ENCODE measurements at regions not wholly inside any gene's neighbourhood (a gene's known extent, or its start where the extent isn't known, plus 50 kb on each side); places are given as distances from the start of the nearest gene placed in this dataset.

DNA sequence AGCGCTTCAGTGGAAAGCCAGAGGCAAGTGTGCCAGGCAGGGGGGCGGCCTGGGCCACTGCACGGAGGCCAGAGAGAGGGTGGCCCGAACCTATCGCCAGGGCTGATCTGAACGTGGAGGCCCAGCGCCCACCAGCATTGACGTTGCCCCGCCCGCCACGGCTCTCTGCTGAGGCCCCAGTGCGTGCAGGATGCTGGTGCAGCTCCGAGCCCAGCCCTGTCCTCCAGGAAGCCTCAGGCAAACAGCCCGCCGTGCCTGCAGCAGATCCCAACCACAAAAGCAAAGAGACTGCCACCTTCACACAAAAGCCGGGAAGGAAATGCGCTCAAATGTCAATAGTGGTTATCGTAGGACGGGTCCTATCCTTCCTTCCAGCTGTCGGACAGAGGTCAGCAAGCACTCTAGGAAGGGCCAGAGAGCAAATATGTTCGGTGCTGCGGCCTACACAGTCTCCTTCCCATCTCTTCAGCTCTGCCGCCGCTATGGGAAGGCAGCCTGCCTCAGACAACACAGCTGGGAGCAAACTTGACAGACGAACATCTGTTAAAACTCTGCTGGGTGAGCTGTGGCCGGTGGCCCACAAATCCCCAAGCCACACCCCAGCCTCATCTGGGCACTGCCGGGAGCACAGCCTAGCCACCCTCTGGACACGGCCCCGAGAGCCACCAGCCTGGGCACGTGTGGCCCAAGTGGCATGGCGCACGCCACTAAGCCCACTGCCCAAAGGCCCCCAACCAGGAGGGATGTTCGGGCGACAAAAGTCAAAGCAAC lies 146.2 kb downstream of the CRYBB2 start:
- DNase-seq (ENCODE audit: low read depth in 4 of 4, low spot score in 2 of 4) = no peak

DNA sequence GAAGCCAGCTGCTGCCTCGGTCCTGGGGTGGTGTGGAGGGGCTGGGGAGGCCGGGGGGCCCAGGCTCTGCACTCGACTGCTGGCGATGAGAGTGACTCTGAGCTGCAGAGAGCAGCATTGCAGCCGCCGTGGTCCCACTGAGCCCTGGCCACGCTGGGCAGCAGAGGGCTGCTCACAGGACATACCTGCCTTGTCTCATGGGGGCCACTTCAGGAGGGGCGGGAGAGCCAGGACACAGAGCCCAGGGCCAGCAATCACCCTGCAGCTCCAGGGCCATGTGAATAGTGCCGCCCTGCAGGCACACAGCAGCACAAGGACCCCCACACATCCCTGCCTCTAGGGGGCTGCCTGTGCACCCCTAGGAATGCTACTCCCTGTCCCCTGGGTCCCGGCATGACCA lies 147.0 kb downstream of the CRYBB2 start:
- DNase-seq (ENCODE audit: low read depth in 4 of 4, low spot score in 2 of 4) = no peak

DNA sequence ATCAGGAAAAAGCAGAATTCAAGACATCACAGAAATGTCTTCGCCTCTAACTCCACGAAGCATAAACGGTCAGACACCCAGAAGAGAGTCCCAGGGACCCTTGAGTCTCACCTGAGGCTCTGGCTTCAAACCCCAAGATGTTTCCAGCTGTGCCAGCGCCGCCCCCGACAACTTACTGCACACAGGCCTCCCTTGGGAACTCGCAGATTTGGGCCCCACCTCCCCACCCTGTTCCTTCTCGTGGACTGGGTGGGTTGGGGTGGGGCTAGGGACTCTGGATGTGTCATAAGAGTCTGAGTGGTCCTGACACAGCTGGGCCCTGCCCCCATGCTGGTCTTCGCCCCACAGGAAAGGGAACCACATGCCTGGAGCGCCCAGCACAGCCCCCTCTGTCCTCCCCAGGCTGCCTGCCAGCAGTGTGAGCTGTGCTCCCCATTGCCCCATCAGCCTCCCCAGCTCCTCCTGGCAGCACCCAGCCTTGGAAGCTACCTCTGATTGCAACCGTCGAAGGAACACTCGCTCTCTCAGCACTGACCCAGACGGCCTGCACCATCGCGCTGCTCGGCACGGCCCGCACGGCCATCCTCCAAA lies 147.5 kb downstream of the CRYBB2 start:
- no peak for DNase-seq (ENCODE audit: low read depth in 4 of 4, low spot score in 2 of 4)

DNA sequence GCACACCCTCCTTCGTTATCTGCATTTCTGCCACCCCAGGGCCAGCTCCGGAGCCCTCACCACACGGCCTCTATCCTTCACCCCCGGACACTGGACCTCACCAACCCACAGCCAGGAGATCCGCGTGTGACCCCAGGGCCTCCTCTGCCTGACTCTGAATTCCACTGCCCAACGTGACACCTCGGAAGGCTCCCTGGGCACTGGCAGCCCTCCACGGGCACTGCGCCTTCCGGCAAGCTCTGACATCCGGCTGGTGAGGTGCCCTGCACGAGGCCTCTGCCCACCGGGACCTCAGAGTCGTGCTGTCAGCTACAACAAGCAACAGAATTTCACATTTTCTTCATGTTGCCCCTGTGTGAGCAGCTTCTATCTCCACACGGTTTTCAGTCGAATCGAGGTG lies 148.3 kb downstream of the CRYBB2 start:
- DNase-seq (ENCODE audit: low read depth in 4 of 4, low spot score in 2 of 4) = no peak

DNA sequence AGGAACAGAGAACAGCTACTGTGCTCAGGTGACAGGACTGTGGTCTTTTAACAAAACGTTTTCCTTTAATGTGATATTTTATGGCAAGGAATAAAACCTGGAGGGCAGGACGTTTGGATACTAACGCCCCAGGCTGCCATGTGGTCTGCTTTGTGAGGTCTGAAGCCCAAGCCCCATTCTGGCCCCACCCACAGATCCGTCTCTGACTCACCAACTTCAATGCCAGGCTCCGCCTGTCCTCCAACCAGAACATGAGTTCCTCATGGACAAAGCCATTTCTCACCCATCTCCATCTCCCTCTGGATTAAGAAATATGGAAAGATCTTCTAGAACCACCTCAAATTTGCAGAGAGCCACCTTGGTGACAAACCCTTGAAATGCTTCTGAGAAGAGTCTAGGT lies 148.8 kb downstream of the CRYBB2 start:
- DNase-seq (ENCODE audit: low read depth in 4 of 4, low spot score in 2 of 4) = no peak

DNA sequence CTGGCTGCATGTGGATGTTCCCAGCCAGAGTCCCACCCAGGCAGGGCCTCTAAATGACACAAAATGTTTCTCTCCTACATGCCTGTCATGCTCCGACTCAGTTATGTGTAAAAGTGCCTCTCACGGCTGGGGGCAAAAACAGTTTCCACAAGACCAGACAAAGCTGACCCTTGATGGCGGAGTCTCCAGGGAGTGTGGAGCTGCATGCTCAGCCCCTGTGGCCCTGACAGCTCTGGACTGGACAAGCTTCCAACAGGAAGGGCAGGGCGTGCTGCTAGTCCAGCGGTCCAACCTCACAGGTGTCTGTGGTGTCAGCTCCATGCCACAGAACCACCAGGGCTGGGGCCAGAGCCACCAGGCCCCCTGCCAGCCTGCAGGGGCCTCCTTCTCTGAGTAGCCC lies 149.6 kb downstream of the CRYBB2 start:
- DNase-seq (ENCODE audit: low read depth in 4 of 4, low spot score in 2 of 4) = no peak

DNA sequence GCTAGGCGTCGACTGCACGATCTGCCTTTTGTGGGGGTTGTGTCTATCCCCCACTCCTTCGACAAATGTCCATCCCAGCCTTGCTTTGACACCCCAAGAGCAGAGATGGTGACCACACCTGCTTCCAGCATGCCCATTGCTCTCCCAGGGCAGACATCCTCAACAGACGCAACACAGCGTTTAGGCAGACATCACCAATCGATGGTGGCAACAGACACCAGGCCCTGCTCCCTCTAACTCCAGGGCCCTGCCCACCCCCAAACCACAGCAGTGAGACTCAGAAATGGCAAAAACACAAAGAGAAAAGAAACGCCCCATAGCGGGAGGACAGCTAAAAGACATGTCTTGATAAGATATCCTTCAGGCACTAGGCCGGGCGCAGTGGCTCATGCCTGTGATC lies 150.9 kb downstream of the CRYBB2 start:
- no peak for DNase-seq (ENCODE audit: low read depth in 4 of 4, low spot score in 2 of 4)

DNA sequence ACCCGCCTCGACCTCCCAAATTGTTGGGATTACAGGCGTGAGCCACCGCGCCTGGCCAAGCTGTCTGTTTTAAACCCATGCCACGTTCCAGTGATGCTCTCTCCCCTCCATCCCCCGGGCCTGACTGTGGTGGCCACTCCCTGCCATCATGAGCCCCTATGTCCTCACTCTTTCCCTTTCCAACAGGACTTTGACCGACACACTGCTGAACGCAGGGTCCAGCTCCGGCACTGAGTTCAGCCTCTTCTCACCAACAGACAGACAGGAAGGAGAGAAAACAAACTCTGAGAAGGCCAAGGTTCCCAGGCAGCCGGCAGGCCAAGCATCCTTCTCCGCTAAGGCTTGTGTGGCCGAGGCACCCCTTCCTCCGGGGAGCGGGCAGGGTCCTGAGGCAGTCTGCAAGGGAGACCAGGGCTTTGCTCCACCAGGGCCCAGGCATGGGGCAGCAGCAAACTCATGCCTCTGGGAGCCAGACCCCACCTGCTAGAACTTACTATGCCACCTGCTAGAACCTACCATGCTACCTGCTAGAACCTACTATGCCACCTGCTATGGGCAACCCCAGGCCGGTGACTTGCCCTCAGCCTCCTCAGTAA lies 152.7 kb downstream of the CRYBB2 start:
- DNase-seq (ENCODE audit: low read depth in 4 of 4, low spot score in 2 of 4) = no peak

DNA sequence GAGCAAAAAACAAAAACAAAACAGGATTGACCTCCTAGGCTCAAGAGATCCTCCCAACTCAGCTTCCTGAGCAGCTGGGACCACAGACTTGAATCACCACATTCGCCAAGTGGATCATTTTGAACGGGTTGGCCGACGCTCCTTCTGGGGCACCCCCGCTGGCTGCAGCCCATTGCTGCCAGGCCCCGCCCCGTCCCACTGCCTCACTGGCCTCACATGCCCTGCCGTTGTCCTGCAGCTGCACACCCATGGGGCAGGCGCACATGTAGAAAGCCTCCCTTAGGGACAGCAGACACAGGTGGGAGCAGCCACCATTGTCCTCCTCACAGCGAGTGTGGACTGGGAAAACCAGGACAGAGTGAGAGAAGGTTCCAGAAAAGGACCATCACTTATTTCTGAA lies 154.5 kb downstream of the CRYBB2 start:
- DNase-seq (ENCODE audit: low read depth in 4 of 4, low spot score in 2 of 4) = no peak

DNA sequence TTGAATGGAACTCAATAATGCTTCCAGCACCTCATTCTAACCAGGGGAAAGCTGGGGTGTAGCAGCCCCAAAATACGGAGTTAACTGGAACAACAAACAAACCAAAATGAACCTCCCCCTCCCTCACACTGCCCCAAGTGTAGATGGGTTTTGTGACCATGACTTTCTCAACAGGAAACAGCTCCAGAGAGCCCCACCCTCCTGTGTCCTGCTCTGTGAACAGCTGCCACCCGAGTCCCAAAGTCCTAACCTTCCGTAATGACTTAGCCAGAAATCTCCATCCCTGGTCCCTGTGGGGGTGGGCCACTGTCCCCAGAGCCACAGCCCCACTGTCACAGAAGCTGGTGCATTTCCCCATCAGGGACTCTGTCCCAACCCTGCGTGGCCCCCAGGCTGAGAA lies 155.4 kb downstream of the CRYBB2 start:
- DNase-seq (ENCODE audit: low read depth in 4 of 4, low spot score in 2 of 4) = no peak

DNA sequence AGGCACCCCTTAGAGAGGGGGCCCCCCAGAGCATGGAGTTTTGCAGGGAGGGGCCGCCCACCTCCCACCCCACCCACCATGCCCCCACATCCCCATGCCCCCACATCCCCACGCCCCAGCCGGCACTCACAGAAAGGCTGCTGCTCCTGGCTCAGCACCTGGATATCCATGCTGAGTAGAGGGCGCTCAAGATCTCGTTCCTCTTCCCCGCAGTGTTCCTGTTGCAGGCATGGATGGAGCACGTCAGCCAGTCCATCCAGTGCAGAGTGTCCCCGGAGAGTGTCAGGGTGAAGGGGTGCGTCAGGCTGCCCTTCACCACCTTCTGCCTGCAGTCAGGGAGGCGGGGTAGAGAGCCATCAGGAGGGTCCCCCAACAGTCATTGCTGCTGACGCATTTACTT lies 156.2 kb downstream of the CRYBB2 start:
- no peak for DNase-seq (ENCODE audit: low read depth in 4 of 4, low spot score in 2 of 4)

DNA sequence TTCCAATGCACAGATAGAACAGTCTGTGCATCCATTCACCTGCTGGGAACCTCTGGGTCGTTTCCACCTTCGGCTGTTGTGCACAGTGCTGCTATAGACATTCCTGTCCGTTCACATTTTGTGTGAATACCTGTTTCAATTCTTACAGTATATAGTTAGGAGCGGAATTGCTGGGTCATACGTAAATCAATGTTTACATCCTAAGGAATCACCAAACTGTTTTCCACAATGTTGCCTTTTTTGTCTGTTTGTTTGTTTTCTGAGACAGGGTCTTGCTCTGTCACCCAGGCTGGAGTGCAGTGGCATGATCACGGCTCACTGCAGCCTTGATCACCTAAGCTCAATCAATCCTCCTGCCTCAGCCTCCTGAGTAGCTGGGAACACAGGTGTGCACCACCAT lies 158.3 kb downstream of the CRYBB2 start:
- no peak for DNase-seq (ENCODE audit: low read depth in 4 of 4, low spot score in 2 of 4)

DNA sequence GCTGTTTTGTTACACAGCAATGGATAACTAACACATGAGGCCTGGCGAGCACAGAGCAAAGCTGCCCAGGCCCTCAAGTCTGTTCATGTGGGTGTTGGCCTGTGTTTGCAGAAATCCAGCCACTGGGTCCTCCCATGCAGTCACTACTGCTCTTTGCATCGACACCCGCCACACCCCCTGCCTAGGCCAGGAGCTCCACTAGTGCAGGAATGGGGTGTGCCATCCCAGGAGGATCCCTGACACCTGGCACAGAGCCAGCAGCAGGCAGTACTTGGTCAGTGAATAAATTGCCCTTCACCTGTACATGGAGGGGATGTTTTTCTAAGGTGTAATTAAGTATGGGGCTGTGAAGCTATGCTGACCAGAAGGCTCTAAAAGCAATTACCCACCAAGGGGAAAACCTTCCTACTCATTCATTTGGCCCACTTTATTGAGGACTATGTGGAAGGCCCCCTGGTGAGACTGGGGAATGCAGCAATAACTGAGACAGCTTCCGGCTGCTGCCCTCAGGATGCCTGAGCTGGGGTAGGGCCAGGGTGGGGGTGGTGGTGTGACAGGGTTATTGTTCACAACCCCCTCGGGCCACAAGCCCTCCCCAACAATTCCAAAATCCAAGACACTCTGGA lies 160.8 kb downstream of the CRYBB2 start:
- DNase-seq (ENCODE audit: low read depth in 4 of 4, low spot score in 2 of 4) = no peak

DNA sequence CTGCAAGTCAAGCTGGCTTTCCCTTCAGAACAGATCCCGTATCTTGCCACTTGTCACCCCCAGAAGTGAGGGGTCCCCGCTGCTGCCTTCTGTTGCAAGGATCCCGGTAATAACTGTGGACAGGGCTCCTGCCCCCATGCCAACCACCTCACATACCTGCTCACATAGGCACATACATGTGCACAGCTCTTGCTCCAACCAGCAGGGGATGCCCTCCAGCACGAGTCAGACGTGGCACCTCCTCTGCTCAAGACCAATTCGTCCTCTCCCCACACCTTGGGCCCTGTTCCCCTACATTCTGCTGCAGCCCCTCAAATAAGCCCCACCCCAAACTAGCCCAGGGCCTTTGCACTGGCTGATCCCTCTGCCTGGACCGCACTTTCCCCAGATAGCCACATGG lies 163.3 kb downstream of the CRYBB2 start:
- DNase-seq (ENCODE audit: low read depth in 4 of 4, low spot score in 2 of 4) = no peak

DNA sequence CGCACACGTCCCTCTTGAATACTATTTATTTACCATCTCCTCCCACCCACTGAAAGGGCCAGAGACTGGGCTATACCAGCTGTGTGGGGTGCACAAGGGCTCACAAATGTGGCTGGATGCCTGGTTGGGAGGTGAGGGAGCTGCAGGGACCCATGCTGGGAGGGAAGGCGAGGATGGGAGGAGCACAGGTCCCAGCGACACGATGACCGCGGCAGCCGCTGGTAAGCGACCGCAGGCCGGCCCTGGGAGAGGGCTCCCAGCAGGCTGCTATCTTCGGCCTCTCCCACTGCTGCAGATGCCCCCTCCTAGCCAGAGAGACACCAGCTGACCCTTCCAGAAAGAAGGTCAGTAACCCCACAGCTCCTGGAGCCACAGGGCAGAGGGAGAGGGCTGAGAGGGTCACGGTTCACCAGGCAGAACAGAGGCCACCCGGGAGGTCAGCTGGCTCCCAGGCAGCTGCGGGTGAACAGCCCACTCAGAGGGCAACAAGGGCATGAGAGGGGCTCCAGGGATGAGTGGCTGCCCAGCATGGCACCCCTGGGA lies 163.9 kb downstream of the CRYBB2 start:
- DNase-seq (ENCODE audit: low read depth in 4 of 4, low spot score in 2 of 4) = no peak

DNA sequence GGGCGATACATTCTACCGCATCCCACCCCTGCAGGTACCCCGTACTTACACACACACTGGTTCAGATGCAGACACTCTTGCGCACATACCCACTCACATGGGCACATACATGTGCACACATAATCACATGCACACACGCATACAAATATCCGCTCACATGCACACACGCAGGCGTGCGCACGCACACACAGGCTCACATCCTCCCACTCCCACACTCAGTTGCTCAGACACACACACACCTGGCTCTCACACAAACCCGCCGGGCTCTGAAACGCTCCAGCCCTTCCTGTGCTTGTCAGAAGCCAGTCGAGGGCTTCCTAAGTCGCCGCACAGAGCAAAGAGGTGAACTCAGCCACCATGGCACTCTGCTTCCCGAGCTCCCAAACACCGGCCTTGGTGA lies 164.5 kb downstream of the CRYBB2 start:
- DNase-seq (ENCODE audit: low read depth in 4 of 4, low spot score in 2 of 4) = no peak

DNA sequence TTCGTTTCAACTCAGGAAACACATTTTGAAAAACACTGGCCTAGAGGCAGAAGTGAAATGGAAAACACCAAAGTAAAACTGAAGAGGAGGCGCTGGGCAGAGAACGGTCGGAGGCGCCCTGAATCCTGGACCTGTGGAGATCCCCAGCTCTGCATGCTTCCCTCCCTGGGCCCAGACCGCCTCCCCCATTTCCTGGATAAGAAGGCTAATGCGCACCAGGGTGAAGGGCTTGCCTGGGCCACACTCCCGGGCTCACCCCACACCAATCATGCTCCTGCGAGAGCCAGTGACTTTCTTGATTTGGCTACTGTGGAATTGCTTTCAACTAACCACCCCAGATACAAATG lies 167.1 kb downstream of the CRYBB2 start:
- no peak for DNase-seq (ENCODE audit: low read depth in 4 of 4, low spot score in 2 of 4)

DNA sequence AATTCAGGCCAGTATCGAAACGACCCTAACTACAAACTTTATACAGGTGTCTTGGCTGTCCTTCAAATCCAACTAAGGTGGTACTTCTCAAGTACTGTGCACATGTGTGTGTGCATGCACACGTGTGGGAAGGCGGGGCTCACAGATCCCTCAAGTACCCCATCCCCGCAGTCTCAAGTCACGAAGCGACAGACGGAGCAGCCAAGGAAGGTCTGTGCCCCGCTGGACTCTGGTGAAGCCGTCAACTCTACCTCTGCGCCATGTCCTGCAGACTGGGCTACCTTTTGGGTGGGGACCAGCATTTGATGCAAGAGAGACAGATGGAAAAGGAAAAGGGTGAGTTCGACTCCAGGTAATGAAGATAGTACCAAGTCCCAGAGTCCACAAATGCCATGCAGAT lies 169.0 kb downstream of the CRYBB2 start:
- DNase-seq (ENCODE audit: low read depth in 4 of 4, low spot score in 2 of 4) = no peak

DNA sequence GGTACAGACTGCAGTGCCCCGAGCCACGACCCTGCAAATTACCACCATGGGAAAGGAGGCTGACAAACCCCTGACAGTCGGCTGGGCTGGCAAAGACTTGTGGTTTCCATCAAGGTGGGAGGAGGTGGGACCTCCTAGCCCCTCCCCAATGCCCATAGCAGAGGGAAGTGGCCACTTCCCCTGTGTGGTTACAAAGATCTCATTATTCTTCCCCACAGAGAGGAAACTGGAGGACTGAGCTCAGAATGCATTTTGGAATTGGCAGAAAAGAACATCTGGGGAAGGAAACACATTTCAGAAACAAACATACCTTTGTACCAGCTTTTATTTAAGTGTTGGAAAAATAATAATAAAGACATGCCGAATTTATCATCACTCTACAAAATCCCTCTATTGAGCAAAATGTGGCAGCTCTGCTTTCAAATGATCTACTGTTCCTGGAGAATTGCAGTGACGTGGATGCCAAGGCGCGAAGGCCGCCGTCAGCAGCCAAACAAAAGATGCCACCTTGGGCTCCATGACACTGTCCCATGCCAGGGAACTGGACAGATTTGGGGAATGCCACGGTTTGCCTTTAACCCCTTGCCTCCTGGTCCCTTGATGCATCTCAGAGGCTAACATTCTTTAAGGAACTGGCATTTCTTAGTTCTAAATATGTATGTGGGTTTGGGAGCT lies 169.6 kb downstream of the CRYBB2 start:
- DNase-seq (ENCODE audit: low read depth in 4 of 4, low spot score in 2 of 4) = no peak

DNA sequence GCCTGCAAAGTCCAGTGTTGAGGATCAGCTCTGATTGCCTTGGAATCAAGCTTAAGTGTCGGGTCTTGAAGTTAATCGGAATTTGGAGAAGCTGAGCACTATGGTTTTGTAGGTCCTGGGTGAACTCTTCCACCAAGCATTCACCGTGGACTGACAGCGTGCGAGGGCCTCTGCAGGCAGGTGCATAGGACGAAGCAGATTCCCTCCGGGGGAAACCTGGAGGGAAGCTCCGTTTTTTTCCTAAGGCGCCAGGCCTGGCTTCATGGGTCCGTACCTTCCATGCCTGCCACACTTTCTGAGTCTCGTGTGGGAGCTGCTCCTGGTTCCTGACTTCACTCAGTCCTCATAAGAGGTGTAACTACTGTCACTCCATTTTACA lies 170.1 kb downstream of the CRYBB2 start:
- DNase-seq (ENCODE audit: low read depth in 4 of 4, low spot score in 2 of 4) = no peak

All from left renal cortex interstitium (tissue), 4 donors.